ENCODE measurements at regions not wholly inside any gene's neighbourhood (a gene's known extent, or its start where the extent isn't known, plus 50 kb on each side); places are given as distances from the start of the nearest gene placed in this dataset.

DNA sequence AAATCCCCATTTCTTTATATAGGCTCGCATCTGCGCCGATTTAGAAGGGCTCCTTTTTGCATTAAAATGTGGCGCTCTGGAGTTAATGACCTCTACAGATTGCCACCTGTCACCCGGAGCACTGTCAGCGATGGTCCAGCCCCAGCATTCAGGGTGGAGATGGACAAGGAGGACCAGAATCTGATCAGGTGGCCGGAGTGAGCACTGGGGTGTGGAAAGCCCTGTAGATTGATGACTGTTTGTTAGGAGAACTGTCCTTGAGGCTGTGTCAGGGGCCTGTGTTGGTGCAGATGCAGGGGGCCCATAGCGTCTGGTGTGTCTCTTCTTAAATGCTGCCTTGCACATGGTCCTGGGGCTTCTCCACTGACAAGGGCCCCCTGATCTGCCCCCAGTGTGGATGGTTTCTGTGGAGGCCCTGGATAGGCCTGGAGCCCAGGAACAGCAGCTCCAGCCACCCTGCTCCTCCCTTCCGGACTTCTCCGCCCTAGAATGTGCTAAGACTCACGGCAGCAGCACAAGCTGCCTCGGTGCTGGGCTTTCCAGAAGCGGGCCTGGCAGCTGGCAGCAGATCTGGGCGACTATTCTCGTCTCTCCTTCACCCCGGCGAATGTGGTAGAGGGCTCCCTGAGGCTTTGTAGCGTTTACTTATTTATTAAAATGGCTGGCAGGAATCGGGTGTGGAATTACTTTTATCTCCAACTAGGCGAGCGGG, 1333.3 kb downstream of the BRD1 start:
- no peaks in the 10 kb centered on the region for H3K9me3 ChIP-seq (ENCODE audit: control insufficient read depth in 1 of 2, low read length in 2 of 2)
- H3K4me1 ChIP-seq (ENCODE audit: control insufficient read depth in 1 of 2, insufficient read depth in 2 of 2, low read length in 2 of 2) = no peaks in the 10 kb centered on the region
- H3K9ac ChIP-seq (ENCODE audit: low read depth in 1 of 2, low read length in 2 of 2) = no peak overlapping the region
- no peaks in the 10 kb centered on the region for H3K36me3 ChIP-seq (ENCODE audit: control insufficient read depth in 1 of 2, insufficient read depth in 2 of 2, low read length in 2 of 2)
- peaks cover 11 to 15% of the 10 kb centered on the region in 2 donors for H3K27me3 ChIP-seq (ENCODE audit: control insufficient read depth in 1 of 2, insufficient read depth in 2 of 2, low read length in 2 of 2)
- H3K27ac ChIP-seq (ENCODE audit: low read depth, low read length) = no peak overlapping the region
- H3K4me3 ChIP-seq (ENCODE audit: low read depth in 1 of 2, low read length in 2 of 2) = no peak overlapping the region

- Histone ChIP-seq H3K9ac (ENCODE audit: low read depth in 1 of 2, low read length in 2 of 2) (no peak overlapping the region), H3K27me3 (ENCODE audit: control insufficient read depth in 1 of 2, insufficient read depth in 2 of 2, low read length in 2 of 2) (peaks cover 13 to 15% of the 10 kb centered on the region in 2 donors), H3K4me3 (ENCODE audit: low read depth in 1 of 2, low read length in 2 of 2) (no peak overlapping the region), H3K4me1 (ENCODE audit: control insufficient read depth in 1 of 2, insufficient read depth in 2 of 2, low read length in 2 of 2) (no peaks in the 10 kb centered on the region), H3K36me3 (ENCODE audit: control insufficient read depth in 1 of 2, insufficient read depth in 2 of 2, low read length in 2 of 2) (no peaks in the 10 kb centered on the region), H3K9me3 (ENCODE audit: control insufficient read depth in 1 of 2, low read length in 2 of 2) (no peaks in the 10 kb centered on the region), H3K27ac (ENCODE audit: low read depth, low read length) (no peak overlapping the region)
These were observed 1333.9 kb downstream of the BRD1 start for GRCh38 chr22:48493733-48494132.

GRCh38 chr22:48492366-48493320, 1335.0 kb downstream of the BRD1 start:
- H3K27me3 ChIP-seq (ENCODE audit: control insufficient read depth in 1 of 2, insufficient read depth in 2 of 2, low read length in 2 of 2) = peaks cover 15% of the 10 kb centered on the region in 2 donors
- H3K9ac ChIP-seq (ENCODE audit: low read depth in 1 of 2, low read length in 2 of 2) = no peak overlapping the region
- no peaks in the 10 kb centered on the region for H3K9me3 ChIP-seq (ENCODE audit: control insufficient read depth in 1 of 2, low read length in 2 of 2)

DNA sequence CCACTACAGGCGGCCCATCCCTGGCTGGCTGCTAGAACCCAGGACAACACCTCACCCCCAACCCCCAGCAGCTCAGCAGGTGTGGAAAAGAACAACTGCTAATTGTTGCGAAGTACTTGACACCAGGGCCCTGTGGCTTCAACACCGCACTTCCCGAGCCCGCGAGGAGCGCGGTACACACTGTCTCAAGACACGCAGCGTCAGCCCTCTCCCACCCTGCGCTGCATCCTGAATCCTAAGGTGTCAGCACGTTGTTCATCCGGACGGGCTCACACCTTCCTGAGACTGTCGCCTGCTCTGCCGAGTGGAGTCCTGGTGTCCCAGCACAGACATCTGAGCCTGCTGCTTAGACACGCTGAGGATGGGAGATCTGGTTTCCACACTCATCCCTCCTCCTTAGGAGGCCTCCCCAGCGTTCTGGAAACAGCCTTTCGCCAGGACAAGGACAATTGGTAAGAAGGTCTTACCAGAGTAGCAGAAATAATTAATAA, 1336.2 kb downstream of the BRD1 start:
- H3K36me3 ChIP-seq (ENCODE audit: control insufficient read depth in 1 of 2, insufficient read depth in 2 of 2, low read length in 2 of 2) = no peaks in the 10 kb centered on the region
- H3K27me3 ChIP-seq (ENCODE audit: control insufficient read depth in 1 of 2, insufficient read depth in 2 of 2, low read length in 2 of 2) = peaks cover 15 to 19% of the 10 kb centered on the region in 2 donors
- H3K9ac ChIP-seq (ENCODE audit: low read depth in 1 of 2, low read length in 2 of 2) = no peak overlapping the region
- H3K4me1 ChIP-seq (ENCODE audit: control insufficient read depth in 1 of 2, insufficient read depth in 2 of 2, low read length in 2 of 2) = no peaks in the 10 kb centered on the region
- no peaks in the 10 kb centered on the region for H3K9me3 ChIP-seq (ENCODE audit: control insufficient read depth in 1 of 2, low read length in 2 of 2)
- H3K4me3 ChIP-seq (ENCODE audit: low read depth in 1 of 2, low read length in 2 of 2) = no peak overlapping the region
- H3K27ac ChIP-seq (ENCODE audit: low read depth, low read length) = no peak overlapping the region

More at GRCh38 chr22:48492366-48493320, 1335.0 kb downstream of the BRD1 start:
- Histone ChIP-seq H3K36me3 (ENCODE audit: control insufficient read depth in 1 of 2, insufficient read depth in 2 of 2, low read length in 2 of 2) (no peaks in the 10 kb centered on the region), H3K4me1 (ENCODE audit: control insufficient read depth in 1 of 2, insufficient read depth in 2 of 2, low read length in 2 of 2) (no peaks in the 10 kb centered on the region), H3K4me3 (ENCODE audit: low read depth in 1 of 2, low read length in 2 of 2) (no peak overlapping the region), H3K27ac (ENCODE audit: low read depth, low read length) (no peak overlapping the region)

- no peaks in the 10 kb centered on the region for H3K36me3 ChIP-seq (ENCODE audit: control insufficient read depth in 1 of 2, insufficient read depth in 2 of 2, low read length in 2 of 2)
- no peak overlapping the region for H3K4me3 ChIP-seq (ENCODE audit: low read depth in 1 of 2, low read length in 2 of 2)
- H3K9me3 ChIP-seq (ENCODE audit: control insufficient read depth in 1 of 2, low read length in 2 of 2) = no peaks in the 10 kb centered on the region
- H3K27me3 ChIP-seq (ENCODE audit: control insufficient read depth in 1 of 2, insufficient read depth in 2 of 2, low read length in 2 of 2) = peaks cover 15 to 19% of the 10 kb centered on the region in 2 donors
- no peak overlapping the region for H3K9ac ChIP-seq (ENCODE audit: low read depth in 1 of 2, low read length in 2 of 2)
- H3K27ac ChIP-seq (ENCODE audit: low read depth, low read length) = no peak overlapping the region
- H3K4me1 ChIP-seq (ENCODE audit: control insufficient read depth in 1 of 2, insufficient read depth in 2 of 2, low read length in 2 of 2) = no peaks in the 10 kb centered on the region
These were observed 1336.9 kb downstream of the BRD1 start for GRCh38 chr22:48490500-48491411.

- H3K27ac ChIP-seq (ENCODE audit: low read depth, low read length) = no peak overlapping the region
- no peak overlapping the region for H3K4me3 ChIP-seq (ENCODE audit: low read depth in 1 of 2, low read length in 2 of 2)
- peaks cover 15 to 19% of the 10 kb centered on the region in 2 donors for H3K27me3 ChIP-seq (ENCODE audit: control insufficient read depth in 1 of 2, insufficient read depth in 2 of 2, low read length in 2 of 2)
- no peaks in the 10 kb centered on the region for H3K4me1 ChIP-seq (ENCODE audit: control insufficient read depth in 1 of 2, insufficient read depth in 2 of 2, low read length in 2 of 2)
- no peak overlapping the region for H3K9ac ChIP-seq (ENCODE audit: low read depth in 1 of 2, low read length in 2 of 2)
- no peaks in the 10 kb centered on the region for H3K36me3 ChIP-seq (ENCODE audit: control insufficient read depth in 1 of 2, insufficient read depth in 2 of 2, low read length in 2 of 2)
- no peaks in the 10 kb centered on the region for H3K9me3 ChIP-seq (ENCODE audit: control insufficient read depth in 1 of 2, low read length in 2 of 2)
These were observed 1337.8 kb downstream of the BRD1 start for GRCh38 chr22:48489551-48490499.

- Histone ChIP-seq H3K4me3 (ENCODE audit: low read depth in 1 of 2, low read length in 2 of 2) (no peak overlapping the region), H3K27ac (ENCODE audit: low read depth, low read length) (no peak overlapping the region), H3K9me3 (ENCODE audit: control insufficient read depth in 1 of 2, low read length in 2 of 2) (no peaks in the 10 kb centered on the region), H3K9ac (ENCODE audit: low read depth in 1 of 2, low read length in 2 of 2) (no peak overlapping the region), H3K4me1 (ENCODE audit: control insufficient read depth in 1 of 2, insufficient read depth in 2 of 2, low read length in 2 of 2) (no peaks in the 10 kb centered on the region), H3K36me3 (ENCODE audit: control insufficient read depth in 1 of 2, insufficient read depth in 2 of 2, low read length in 2 of 2) (no peaks in the 10 kb centered on the region), H3K27me3 (ENCODE audit: control insufficient read depth in 1 of 2, insufficient read depth in 2 of 2, low read length in 2 of 2) (peaks cover 15 to 19% of the 10 kb centered on the region in 2 donors)
These were observed 1338.8 kb downstream of the BRD1 start for GRCh38 chr22:48488611-48489511.

GRCh38 chr22:48488149-48488551, 1339.5 kb downstream of the BRD1 start:
- no peak overlapping the region for H3K27ac ChIP-seq (ENCODE audit: low read depth, low read length)
- H3K9ac ChIP-seq (ENCODE audit: low read depth in 1 of 2, low read length in 2 of 2) = no peak overlapping the region
- H3K9me3 ChIP-seq (ENCODE audit: control insufficient read depth in 1 of 2, low read length in 2 of 2) = no peaks in the 10 kb centered on the region
- no peaks in the 10 kb centered on the region for H3K36me3 ChIP-seq (ENCODE audit: control insufficient read depth in 1 of 2, insufficient read depth in 2 of 2, low read length in 2 of 2)
- peaks cover 15 to 19% of the 10 kb centered on the region in 2 donors for H3K27me3 ChIP-seq (ENCODE audit: control insufficient read depth in 1 of 2, insufficient read depth in 2 of 2, low read length in 2 of 2)
- H3K4me1 ChIP-seq (ENCODE audit: control insufficient read depth in 1 of 2, insufficient read depth in 2 of 2, low read length in 2 of 2) = no peaks in the 10 kb centered on the region
- H3K4me3 ChIP-seq (ENCODE audit: low read depth in 1 of 2, low read length in 2 of 2) = no peak overlapping the region

Measured in duodenal mucosa (tissue), 2 donors.